ENCODE measurements at regions not wholly inside any gene's neighbourhood (a gene's known extent, or its start where the extent isn't known, plus 50 kb on each side); places are given as distances from the start of the nearest gene placed in this dataset.

- H3K4me3 ChIP-seq (ENCODE audit: extremely low read depth, insufficient read depth, low read length, poor library complexity, severe bottlenecking) = no peak overlapping the region
- no peaks in the 10 kb centered on the region for H3K36me3 ChIP-seq (ENCODE audit: control insufficient read depth, insufficient read depth, low read length)
- WGBS, 2 experiments (ENCODE audit: insufficient coverage in 2 of 2) = 78% methylated on average over 3 of the region's 3 CpGs
- no peak overlapping the region for H3K27ac ChIP-seq (ENCODE audit: low read depth, low read length, severe bottlenecking)
- peaks cover 8% of the 10 kb centered on the region for H3K4me1 ChIP-seq (ENCODE audit: control insufficient read depth, insufficient read depth, low read length, poor library complexity, severe bottlenecking)
- no peaks in the 10 kb centered on the region for H3K9me3 ChIP-seq (ENCODE audit: control insufficient read depth, low read length)
Observed at GRCh38 chr9:109901201-109901600, 121.2 kb downstream of the PALM2AKAP2 start.

- H3K4me1 ChIP-seq (ENCODE audit: control insufficient read depth, insufficient read depth, low read length, poor library complexity, severe bottlenecking) = peaks cover 12% of the 10 kb centered on the region
- WGBS, 2 experiments (ENCODE audit: insufficient coverage in 2 of 2) = 9 to 13% methylated on average over 2 of the region's 2 CpGs
Observed at GRCh38 chr9:109903515-109904138, 123.6 kb downstream of the PALM2AKAP2 start.

GRCh38 chr9:109904666-109905065 lies 124.7 kb downstream of the PALM2AKAP2 start:
- Histone ChIP-seq H3K4me1 (ENCODE audit: control insufficient read depth, insufficient read depth, low read length, poor library complexity, severe bottlenecking) (peaks cover 12% of the 10 kb centered on the region), H3K27ac (ENCODE audit: low read depth, low read length, severe bottlenecking) (no peak overlapping the region), H3K9me3 (ENCODE audit: control insufficient read depth, low read length) (no peaks in the 10 kb centered on the region), H3K36me3 (ENCODE audit: control insufficient read depth, insufficient read depth, low read length) (peaks cover 7% of the 10 kb centered on the region), H3K4me3 (ENCODE audit: extremely low read depth, insufficient read depth, low read length, poor library complexity, severe bottlenecking) (no peak overlapping the region)
- 93 to 98% methylated on average over 3 to 4 of the region's 5 CpGs for WGBS, 2 experiments (ENCODE audit: insufficient coverage in 2 of 2)

More at GRCh38 chr9:109903515-109904138, 123.6 kb downstream of the PALM2AKAP2 start:
- Histone ChIP-seq H3K36me3 (ENCODE audit: control insufficient read depth, insufficient read depth, low read length) (peaks cover 7% of the 10 kb centered on the region), H3K27ac (ENCODE audit: low read depth, low read length, severe bottlenecking) (no peak overlapping the region), H3K4me3 (ENCODE audit: extremely low read depth, insufficient read depth, low read length, poor library complexity, severe bottlenecking) (no peak overlapping the region), H3K9me3 (ENCODE audit: control insufficient read depth, low read length) (no peaks in the 10 kb centered on the region)

- no peak overlapping the region for H3K27ac ChIP-seq (ENCODE audit: low read depth, low read length, severe bottlenecking)
- H3K4me1 ChIP-seq (ENCODE audit: control insufficient read depth, insufficient read depth, low read length, poor library complexity, severe bottlenecking) = peaks cover 13% of the 10 kb centered on the region
- H3K9me3 ChIP-seq (ENCODE audit: control insufficient read depth, low read length) = no peaks in the 10 kb centered on the region
- 92 to 93% methylated on average over 8 of the region's 9 CpGs for WGBS, 2 experiments (ENCODE audit: insufficient coverage in 2 of 2)
- H3K36me3 ChIP-seq (ENCODE audit: control insufficient read depth, insufficient read depth, low read length) = peaks cover 7% of the 10 kb centered on the region
- no peak overlapping the region for H3K4me3 ChIP-seq (ENCODE audit: extremely low read depth, insufficient read depth, low read length, poor library complexity, severe bottlenecking)
Observed at GRCh38 chr9:109905472-109905871, 125.5 kb downstream of the PALM2AKAP2 start.

GRCh38 chr9:109906766-109907382 lies 126.9 kb downstream of the PALM2AKAP2 start:
- WGBS, 2 experiments (ENCODE audit: insufficient coverage in 2 of 2) = 94 to 97% methylated on average over 2 of the region's 2 CpGs
- no peaks in the 10 kb centered on the region for H3K9me3 ChIP-seq (ENCODE audit: control insufficient read depth, low read length)
- H3K4me3 ChIP-seq (ENCODE audit: extremely low read depth, insufficient read depth, low read length, poor library complexity, severe bottlenecking) = no peak overlapping the region
- H3K4me1 ChIP-seq (ENCODE audit: control insufficient read depth, insufficient read depth, low read length, poor library complexity, severe bottlenecking) = peaks cover 18% of the 10 kb centered on the region
- H3K27ac ChIP-seq (ENCODE audit: low read depth, low read length, severe bottlenecking) = peak overlapping the region; percentile 50
- H3K36me3 ChIP-seq (ENCODE audit: control insufficient read depth, insufficient read depth, low read length) = peaks cover 7% of the 10 kb centered on the region

GRCh38 chr9:109907400-109907799 lies 127.4 kb downstream of the PALM2AKAP2 start:
- Histone ChIP-seq H3K9me3 (ENCODE audit: control insufficient read depth, low read length) (no peaks in the 10 kb centered on the region), H3K4me3 (ENCODE audit: extremely low read depth, insufficient read depth, low read length, poor library complexity, severe bottlenecking) (no peak overlapping the region), H3K4me1 (ENCODE audit: control insufficient read depth, insufficient read depth, low read length, poor library complexity, severe bottlenecking) (peaks cover 21% of the 10 kb centered on the region), H3K27ac (ENCODE audit: low read depth, low read length, severe bottlenecking) (peak overlapping the region; percentile 50), H3K36me3 (ENCODE audit: control insufficient read depth, insufficient read depth, low read length) (peaks cover 7% of the 10 kb centered on the region)
- WGBS, 2 experiments (ENCODE audit: insufficient coverage in 2 of 2) = 78 to 84% methylated on average over 3 of the region's 5 CpGs

- H3K4me3 ChIP-seq (ENCODE audit: extremely low read depth, insufficient read depth, low read length, poor library complexity, severe bottlenecking) = no peak overlapping the region
- H3K36me3 ChIP-seq (ENCODE audit: control insufficient read depth, insufficient read depth, low read length) = peaks cover 7% of the 10 kb centered on the region
- WGBS, 2 experiments (ENCODE audit: insufficient coverage in 2 of 2) = 79 to 93% methylated on average over 2 to 3 of the region's 4 CpGs
- peaks cover 22% of the 10 kb centered on the region for H3K4me1 ChIP-seq (ENCODE audit: control insufficient read depth, insufficient read depth, low read length, poor library complexity, severe bottlenecking)
- no peaks in the 10 kb centered on the region for H3K9me3 ChIP-seq (ENCODE audit: control insufficient read depth, low read length)
- peak overlapping the region; percentile 50 for H3K27ac ChIP-seq (ENCODE audit: low read depth, low read length, severe bottlenecking)
Observed at GRCh38 chr9:109907810-109908458, 127.9 kb downstream of the PALM2AKAP2 start.

GRCh38 chr9:109908459-109909390 lies 128.7 kb downstream of the PALM2AKAP2 start:
- WGBS, 2 experiments (ENCODE audit: insufficient coverage in 2 of 2) = 100% methylated on average over 1 of the region's 12 CpGs; no CpG with 5 or more reads in 1 of the 2 experiments
- no peak overlapping the region for H3K27ac ChIP-seq (ENCODE audit: low read depth, low read length, severe bottlenecking)
- no peak overlapping the region for H3K4me3 ChIP-seq (ENCODE audit: extremely low read depth, insufficient read depth, low read length, poor library complexity, severe bottlenecking)
- peaks cover 26% of the 10 kb centered on the region for H3K4me1 ChIP-seq (ENCODE audit: control insufficient read depth, insufficient read depth, low read length, poor library complexity, severe bottlenecking)
- no peaks in the 10 kb centered on the region for H3K9me3 ChIP-seq (ENCODE audit: control insufficient read depth, low read length)
- peaks cover 7% of the 10 kb centered on the region for H3K36me3 ChIP-seq (ENCODE audit: control insufficient read depth, insufficient read depth, low read length)

- peaks cover 26% of the 10 kb centered on the region for H3K4me1 ChIP-seq (ENCODE audit: control insufficient read depth, insufficient read depth, low read length, poor library complexity, severe bottlenecking)
- no peaks in the 10 kb centered on the region for H3K9me3 ChIP-seq (ENCODE audit: control insufficient read depth, low read length)
- H3K27ac ChIP-seq (ENCODE audit: low read depth, low read length, severe bottlenecking) = peak overlapping the region; percentile 37
- no peak overlapping the region for H3K4me3 ChIP-seq (ENCODE audit: extremely low read depth, insufficient read depth, low read length, poor library complexity, severe bottlenecking)
- H3K36me3 ChIP-seq (ENCODE audit: control insufficient read depth, insufficient read depth, low read length) = peaks cover 7% of the 10 kb centered on the region
- 86 to 87% methylated on average over 4 to 5 of the region's 5 CpGs for whole genome bisulfite sequencing, 2 experiments (ENCODE audit: insufficient coverage in 2 of 2)
Observed at GRCh38 chr9:109910671-109911518, 130.9 kb downstream of the PALM2AKAP2 start.
